HG02943 (cell line): ENCODE measurements at regions not wholly inside any gene's neighbourhood (a gene's known extent, or its start where the extent isn't known, plus 50 kb on each side); places are given as distances from the start of the nearest gene placed in this dataset.
"Not testable (repeated sequence)": the region's sequence is repeated elsewhere in the genome, so short reads cannot be mapped to it uniquely, and the experiment has no call there.

ENCODE experiments used
- ATAC-seq: cut with Tn5 transposase; IDR thresholded peaks from one replicate; pipeline ENCODE4 v1.9.1; 2021; ENCODE audit warnings: mild to moderate bottlenecking, low read depth, moderate library complexity; ENCODE audit not compliant: unreplicated experiment

DNA sequence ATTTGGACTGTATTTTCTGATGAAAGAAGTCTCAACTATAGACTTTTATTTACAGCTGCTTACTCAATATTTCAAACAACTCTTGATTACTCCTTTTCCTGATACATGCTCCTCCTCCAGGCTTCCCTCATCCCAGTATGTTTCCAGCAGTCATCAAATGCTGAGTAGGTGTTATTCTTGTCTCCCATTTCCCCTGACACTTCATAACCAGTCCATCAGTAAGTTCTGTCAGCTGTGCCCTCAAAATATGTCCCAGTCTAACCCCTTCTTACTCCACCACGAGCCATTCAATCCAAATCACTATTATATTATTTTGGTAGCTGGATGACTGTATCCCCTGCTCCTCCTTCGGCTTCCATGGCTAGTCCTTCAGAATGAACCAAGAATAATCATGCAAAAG is 189.1 kb upstream of the DTNA start:
- no peak for ATAC-seq

DNA sequence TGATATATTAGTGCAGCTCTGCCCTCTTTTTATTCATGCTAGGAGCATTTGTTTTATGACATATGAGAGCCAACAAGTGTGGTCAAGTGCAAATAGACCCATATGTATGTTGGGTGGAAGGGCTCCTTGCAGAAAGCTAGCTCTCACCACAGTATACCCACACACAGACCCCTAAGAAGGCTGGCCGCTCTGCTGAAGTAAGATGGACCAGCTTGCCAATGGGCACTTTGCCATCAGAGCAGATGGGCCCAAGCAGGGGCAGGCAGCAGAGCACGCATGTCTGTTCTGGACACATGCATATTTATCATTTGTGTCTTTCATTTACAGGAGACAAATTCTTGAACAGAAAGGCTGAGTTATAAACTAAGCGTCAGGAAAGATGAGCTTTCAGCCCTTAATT is 187.5 kb upstream of the DTNA start:
- ATAC-seq: no peak

DNA sequence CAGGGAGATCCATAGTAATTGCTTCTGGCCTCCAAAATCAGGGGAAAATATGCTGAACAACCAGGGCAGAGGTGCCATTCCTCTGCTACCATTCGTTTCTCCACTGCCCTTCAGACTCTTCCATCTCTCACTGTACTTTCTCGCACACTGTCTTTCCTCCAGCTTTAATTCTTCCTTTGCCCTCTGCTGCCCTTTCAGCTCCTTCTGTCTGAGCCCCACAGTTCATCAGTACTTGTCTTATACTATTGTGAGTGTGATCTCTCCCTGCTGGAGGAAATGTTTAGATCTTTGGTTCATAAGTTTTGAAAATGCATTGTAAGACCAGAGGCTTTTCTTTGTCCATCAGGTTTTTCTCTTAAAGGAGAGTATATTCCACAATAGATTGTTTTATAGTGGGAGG is 184.9 kb upstream of the DTNA start:
- ATAC-seq: no peak

DNA sequence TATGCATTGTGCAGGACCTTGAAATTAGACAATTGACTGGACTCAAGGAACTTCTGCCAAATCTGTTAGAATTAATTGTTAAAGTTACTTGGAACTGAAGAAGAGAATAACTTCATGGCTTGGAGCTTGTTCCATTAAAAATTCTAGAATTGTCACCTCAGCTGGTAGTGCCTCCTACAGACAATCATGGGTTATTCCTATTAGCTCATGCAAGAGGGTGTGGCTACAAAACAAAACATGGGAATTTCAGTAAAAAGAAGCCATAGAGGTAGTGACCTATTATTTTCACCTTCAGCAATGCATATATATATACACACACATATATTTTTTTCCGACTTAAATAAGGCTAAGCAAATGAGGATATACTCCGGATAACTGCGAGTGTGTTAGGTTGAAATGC is 181.9 kb upstream of the DTNA start:
- no peak for ATAC-seq

DNA sequence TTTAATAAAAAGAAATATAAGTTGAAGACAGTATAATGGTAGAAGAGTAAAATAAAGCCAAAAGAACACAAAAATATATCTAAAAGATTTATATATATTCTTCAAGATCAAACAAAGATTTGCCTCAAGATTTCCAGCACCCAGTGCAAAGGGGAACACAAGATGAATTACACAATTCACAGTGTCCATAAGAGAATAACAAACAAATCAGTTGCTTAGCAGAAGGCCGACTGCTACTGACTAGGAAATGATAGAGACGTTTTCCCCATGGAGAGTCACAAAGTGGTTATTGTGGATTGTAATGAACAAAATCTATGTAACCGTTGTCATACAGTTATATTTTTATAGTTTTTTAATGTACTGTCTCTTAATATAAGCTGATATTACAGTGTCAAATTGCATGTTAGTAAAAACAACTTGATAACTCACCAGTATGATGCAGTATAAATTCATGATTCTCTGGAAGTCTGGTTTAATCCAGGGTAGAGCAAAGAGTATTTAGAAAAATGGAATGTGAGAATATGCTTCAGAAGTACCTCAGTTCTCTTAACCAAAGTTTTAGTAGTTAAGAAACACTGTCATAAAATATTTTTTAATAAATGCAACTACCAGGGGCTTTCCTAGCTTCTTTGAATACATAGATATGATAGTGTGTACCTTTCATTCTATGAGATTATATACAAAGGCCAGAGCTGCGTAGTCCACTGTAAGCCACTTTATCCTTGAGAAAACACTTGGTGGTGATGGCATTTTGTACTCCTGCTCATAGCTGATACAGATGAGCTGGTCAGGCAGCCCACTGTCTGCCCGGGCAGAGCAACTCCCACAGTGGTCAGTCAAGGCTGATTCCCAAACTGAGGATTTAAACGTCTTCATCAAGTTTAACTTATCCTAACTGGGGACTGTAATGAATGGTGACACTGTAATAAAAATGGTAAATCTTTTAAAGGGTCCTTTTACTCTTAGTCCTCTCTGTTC is 180.5 kb upstream of the DTNA start:
- no peak for ATAC-seq

DNA sequence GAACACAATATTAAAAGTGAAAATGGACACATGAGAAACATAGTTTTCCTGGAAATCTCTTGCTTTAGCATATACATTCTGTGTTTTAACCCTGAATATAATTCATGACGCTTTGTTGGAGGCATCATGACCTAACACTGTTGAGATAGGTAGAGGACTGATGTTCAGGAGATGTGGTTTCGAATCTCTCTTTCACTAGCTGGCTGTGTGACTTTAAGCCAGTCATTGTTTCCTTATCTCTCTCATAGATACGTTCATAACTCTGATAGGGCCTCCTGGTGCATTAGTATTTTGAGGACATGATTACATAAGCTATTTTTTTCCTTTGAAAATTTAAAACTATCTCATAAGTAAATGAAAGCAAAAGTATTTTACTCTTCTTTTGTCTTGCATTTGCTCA is 179.0 kb upstream of the DTNA start:
- no peak for ATAC-seq

DNA sequence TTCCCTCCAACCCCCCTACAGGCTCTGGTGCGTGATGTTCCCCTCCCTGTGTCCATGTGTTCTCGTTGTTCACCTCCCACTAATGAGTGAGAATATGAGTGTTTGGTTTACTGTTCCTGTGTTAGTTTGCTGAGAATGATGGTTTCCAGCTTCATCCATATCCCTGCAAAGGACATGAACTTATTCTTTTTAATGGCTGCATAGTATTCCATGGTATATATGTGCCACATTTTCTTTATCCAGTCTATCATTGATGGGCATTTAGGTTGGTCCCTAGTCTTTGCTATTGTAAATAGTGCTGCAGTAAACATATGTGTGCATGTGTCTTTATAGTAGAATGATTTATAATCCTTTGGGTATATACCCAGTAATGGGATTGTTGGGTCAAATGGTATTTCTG is 175.5 kb upstream of the DTNA start:
- ATAC-seq: not testable (repeated sequence)

DNA sequence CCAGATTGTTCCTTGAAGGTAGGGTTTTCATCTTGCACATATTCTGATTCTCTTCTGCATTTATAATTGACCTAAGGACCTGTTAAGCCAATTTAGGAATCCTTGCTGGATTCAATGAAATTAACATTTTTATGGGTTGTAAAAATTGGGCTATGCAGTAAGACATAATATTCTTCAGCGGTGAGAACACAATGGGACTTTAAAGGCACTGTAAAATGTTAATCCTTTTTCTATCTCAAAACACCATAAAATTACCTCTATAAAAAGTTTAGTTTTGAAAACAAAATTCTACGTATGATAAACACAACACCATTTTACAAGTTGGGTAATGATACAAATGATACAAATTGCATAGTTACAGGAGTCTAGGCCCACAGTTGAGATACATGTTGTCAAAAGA is 169.2 kb upstream of the DTNA start:
- ATAC-seq: no peak

DNA sequence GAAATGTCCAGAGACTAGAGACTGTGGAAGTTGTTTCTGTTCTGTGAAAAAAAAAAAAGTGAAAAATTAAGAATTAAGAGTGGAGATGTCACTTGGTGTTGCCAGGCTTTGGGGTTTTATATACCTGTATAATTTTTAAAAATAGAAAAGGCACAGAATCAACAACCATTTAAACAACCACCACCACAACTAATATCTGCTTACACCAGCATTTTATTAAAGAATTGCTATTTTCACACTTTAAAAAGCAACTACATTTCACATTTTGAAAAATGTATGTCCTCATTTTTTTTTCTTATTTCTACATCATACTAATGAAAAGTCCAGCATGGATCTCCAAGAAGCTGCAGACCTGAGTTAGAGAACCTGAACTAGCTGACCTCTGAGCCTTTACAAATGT is 167.5 kb upstream of the DTNA start:
- ATAC-seq: no peak

DNA sequence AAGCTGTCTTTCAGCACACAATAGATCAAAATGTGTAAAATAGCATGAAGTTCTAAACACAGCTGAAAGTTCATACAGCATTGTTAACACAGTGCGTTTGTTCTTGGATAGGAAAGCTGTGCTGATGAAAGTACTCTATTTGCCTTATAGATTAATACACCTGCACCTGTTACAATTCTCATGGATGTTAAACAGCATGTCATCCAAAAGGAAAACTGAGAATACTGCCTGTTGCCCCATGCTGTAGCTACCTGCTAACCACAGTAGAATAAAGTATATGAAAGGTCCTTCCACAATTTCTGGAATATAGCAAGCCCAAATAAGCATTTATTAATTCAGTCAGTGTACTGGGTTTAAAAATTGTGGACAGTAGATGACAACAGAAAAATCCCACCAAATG is 166.7 kb upstream of the DTNA start:
- no peak for ATAC-seq

DNA sequence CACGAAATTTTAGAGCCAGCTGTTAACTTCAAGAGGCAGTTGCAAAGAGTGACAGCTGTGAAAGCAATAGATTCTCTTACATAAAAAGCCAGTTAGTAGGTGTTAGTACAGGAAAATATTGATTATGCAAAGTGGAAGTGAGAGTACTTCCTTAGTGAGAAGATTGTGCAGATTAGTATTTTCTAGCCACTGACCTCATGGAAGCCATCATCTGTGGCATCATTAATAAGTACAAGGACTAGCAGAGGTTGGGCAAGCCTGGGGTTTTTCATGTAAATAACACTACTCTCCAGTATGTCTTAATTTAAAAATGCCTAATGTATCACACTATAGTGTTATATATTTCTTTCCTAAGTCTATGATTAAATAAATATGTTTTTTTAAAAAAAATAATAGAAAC is 166.2 kb upstream of the DTNA start:
- ATAC-seq: no peak

DNA sequence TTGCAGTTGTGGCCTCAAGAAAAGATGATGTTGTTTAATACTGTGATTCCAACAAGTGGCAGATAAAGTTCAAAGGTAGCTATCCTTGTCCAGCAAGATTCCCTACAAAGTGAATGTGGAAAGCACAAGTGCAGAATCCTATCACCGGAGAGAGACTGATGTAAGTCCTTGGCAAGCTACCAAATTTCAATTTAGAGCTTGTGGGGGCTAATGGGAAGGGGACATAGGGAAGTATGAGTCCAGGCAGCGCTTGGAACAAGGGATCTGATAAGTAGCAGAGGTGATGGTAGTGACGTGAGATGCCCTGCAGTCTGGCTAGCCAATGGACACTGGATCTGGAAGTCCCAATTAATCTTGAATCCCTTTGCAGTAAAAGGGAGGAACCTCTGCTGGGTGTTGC is 165.2 kb upstream of the DTNA start:
- no peak for ATAC-seq

DNA sequence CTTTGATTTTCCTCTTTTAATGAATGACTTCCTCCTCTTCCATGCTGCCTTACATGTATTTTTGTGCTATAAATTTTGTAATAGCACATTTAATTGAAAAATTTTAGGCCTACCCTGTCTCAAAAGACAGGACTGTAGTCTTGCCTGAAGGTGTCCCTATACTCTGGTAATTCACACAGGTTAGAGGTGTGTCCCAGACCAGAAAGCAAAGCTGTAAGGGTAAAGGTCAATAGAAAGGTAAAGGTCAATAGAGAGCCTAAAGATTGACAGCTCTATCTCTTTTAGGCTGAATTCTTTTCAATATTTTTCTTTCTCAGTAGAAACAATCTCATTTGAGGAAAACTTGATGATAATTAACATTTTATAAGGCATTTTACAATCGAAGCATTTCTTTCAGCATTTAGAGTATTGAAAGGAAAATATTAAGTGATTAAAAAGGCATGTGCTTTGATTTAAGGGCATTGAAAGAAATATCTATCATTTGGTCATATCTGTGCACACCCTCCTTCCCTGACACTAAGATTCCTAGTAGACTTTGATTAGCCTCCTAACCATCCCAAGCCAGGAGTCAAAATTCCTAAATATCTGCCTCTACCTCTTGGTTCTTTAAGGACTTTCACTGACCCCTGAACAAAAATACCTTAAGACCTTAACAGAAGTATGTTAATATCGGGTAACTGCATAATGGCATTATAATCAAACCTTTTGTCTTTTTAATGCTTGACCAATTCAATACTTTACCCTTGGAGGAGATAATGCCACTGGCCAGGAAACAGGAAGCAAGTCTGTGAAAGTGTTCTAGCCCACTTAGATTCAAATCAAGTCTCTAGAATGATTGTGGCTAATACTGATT is 161.8 kb upstream of the DTNA start:
- no peak for ATAC-seq

DNA sequence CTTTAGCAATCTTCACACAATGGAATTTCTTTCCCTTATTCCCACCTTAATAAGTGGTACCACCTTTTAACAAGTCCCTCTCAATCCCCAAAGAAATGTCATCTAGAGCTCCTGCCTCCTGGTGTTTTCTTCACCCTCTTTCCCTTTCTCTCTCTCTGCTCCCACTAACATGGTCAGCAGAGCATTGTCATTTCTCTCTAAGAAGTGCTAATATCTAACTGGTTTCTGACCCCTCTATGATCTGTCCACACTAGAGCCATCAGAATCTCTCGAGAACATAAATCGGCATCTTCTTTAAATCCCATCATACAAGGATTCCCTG is 161.2 kb upstream of the DTNA start:
- ATAC-seq: no peak

DNA sequence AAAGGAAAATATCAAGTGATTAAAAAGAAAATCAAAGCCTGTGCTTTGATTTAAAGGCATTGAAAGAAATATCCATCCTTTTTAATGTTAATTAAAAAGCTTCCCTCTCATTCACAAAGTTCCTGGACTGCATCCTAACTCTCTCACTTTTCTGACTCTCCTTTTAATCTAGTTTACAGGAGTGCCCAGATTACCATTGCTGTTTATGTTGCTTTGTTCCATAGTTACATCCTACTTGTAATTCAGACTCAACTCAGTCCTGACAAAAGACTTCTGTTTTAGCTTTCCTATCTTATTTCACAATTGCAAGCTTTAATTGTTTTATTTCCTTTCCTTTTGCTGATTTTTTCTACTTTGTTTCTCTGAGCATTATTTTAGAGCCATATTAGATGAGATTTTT is 160.7 kb upstream of the DTNA start:
- ATAC-seq: no peak

DNA sequence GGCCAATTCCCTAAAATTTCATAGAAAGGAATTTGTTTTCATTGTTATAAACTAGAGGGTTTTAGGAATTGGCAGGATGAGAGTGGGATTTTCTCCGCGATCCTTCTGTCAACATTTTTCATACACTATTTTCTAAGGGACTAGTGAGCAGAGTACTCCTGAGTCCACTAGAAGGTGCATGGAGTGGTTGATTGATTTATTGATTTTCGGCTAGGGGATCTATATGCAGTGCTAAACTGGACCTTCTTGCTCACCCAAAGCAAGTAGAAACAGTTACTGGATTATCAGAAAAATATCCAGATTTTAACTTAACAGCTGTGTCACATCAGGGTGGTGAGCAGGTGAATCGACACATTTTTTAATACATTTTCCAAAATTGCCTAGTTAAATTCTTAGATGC is 159.9 kb upstream of the DTNA start:
- no peak for ATAC-seq

DNA sequence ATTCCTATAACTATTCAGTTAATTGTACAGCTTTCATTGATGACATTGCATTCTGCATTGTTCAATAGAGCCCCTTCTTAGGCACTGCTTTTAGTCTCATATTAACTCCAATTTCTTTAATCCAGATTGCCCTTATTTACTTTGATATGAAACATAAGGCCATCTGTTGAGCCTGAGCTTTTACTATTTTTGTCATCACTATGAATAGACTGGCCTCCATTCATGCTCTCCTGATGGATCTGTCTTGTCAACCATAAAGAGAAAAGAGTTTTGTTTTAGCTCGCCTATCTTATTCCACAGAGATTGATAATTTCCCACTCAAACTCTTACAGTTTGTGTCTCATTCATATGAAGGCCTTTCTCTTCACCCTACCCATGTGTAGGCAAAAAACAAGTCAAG is 159.2 kb upstream of the DTNA start:
- ATAC-seq: no peak

DNA sequence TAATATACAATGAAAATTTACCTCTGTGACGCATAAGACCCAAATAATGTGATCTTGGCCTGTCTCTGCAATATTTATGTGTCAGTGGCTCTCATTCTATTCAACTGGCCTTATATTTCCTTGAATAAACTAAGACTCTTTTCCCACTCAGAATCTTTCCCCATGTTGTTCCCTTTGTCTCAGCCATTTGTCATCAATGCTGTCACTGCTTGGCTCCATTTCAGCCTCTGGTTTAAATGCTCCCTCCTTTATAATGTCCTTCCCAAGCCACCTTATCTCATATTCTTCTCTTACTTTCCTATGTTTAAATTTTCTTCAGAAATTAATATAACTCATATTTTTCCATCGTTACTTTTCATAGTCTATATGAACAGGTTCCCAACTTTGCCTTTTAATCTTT is 158.3 kb upstream of the DTNA start:
- ATAC-seq: no peak

DNA sequence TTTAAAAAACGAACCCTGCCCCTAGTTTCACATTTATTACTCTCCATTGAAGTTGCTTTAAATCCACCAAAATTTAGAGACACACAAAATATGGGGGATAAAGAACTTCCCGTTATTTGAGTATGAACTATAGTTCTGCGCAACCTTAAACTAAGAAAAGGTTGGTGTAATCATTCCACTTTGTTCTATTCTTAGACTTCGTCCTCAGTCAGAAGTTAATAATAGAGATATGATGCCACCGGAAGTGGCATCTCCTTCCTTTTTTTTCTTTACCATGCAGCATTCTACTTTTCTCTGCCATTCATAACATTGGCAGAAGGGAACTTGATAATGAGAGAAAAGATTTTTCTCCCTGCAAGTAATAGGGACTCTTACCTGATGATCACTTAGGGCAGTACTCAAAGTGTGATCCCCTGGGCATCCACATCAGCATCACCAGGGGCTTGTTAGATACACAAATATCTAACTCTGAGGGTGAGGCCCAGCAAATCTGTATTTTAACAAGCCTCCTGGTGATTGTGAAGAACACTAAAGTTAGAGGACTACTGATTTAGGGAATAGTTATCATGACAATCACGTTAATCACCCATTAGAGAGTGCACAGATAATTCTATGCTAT is 147.7 kb upstream of the DTNA start:
- no peak for ATAC-seq

DNA sequence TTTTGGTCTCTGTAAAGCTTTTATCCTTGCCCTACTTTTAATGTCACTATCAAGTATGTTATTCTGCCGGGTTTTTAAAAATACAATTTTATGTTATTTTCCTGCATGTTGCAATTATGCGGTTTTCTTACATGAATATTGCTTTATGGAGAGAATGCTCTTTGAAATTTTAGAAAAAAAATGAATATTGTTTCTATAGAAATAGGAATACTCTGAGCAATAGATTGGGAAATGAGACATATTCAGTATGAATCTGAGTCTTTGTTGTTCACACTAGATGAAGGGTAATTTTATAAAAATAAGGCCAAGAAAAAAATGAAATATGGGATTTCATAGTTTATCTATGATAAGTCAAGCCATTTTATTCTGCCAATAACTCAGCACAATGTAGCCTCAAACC is 142.2 kb upstream of the DTNA start:
- ATAC-seq: no peak

DNA sequence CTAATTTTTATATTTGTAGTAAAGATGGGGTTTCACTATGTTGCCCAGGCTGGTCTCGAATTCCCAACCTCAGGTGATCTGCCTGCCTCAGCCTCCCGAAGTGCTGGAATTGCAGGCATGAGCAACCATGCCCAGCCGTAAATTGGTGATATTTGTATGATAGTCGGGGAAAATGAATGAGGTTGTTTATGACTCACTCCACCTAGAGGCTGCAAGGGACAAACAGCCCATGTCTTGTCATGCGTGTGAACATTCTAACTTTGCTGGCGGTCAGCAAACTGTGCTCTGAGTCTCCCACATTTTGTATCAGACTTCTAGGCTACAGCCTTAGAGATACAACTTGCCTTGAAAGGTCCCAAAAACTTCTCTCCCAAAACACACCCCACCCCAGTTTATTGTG is 133.5 kb upstream of the DTNA start:
- no peak for ATAC-seq
